SH-SY5Y (cell line): ENCODE measurements at regions not wholly inside any gene's neighbourhood (a gene's known extent, or its start where the extent isn't known, plus 50 kb on each side); places are given as distances from the start of the nearest gene placed in this dataset.

ENCODE experiments used
- GATA2 ChIP-seq: IDR thresholded peaks from 2 replicates; pipeline ENCODE4 v1.6.1; 2011; ENCODE audit warnings: mild to moderate bottlenecking, low read depth, low read length
- GATA3 ChIP-seq: IDR thresholded peaks from 2 replicates; pipeline ENCODE4 v1.6.1; 2011; ENCODE audit warnings: low read depth, mild to moderate bottlenecking, low read length, moderate library complexity

GRCh38 chr13:72435251-72435650 is 292.2 kb downstream of the MZT1 start:
- TF ChIP-seq GATA2 (no peak), GATA3 (no peak)
